ENCODE measurements at regions not wholly inside any gene's neighbourhood (a gene's known extent, or its start where the extent isn't known, plus 50 kb on each side); places are given as distances from the start of the nearest gene placed in this dataset.

DNA sequence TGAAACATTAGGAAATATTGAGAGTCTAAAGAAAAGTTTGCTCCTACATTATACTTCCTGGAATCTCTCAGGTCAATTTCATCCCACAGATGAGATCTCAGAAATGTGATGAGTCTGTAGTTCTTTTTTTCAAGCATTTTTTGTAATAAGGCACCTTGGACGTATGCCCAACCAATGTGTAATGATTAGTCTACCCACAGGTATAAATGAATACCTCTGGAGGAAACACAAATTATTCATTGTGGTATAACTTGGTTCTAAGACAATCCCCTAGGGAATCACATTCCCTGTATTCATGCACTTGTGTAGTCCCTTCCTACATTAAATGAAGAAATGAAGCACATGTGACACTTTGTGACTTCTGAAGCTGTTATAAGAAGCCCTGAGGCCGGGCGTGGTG, 596.2 kb upstream of the UBE2E2 start (continued):
- TF ChIP-seq TEAD2 (CRISPR knock-in tag; IDR thresholded peaks at IDR 0.05) (no peak), ZNF749 (CRISPR knock-in tag; IDR thresholded peaks at IDR 0.05; ENCODE audit: borderline replicate concordance) (no peak), U2AF2 (IDR thresholded peaks at IDR 0.05; ENCODE audit: low read depth, low read length) (no peak), NCOA5 (CRISPR knock-in tag; IDR thresholded peaks at IDR 0.05) (no peak)

DNA sequence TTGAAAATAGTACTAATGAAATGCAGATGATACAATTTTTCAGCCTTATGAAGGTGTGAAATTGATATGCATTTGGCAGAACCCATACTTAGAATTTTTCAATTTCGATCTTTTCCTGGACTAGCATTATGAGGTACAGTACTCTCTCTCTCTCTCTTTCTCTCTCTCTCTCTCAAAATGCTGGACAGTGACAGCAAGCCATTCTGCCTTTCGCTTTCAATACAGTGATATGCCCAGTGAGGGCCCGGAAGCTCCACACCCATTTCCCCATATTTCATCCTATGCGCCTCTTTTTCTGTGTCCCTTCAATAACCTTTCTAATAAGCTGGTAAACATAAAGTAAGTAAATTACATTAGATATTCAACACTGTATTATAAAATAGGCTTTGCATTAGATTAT, 595.0 kb upstream of the UBE2E2 start:
- in situ Hi-C loops (cut with HindIII; ENCODE audit: extremely low pct_ligation_motif_present, low pct_unique_long_range_greater_than_20kb): no loop called here
- DNase-seq (ENCODE audit: low spot score) (no peak), FAIRE-seq (no peak), ATAC-seq (no peak)
- H3K27ac ChIP-seq (ENCODE audit: extremely low read length, insufficient read depth, low read length): no peak overlapping the region
- no peak for TF ChIP-seq SMAD3 (CRISPR knock-in tag; IDR thresholded peaks at IDR 0.05)
- TF ChIP-seq ARNTL (CRISPR knock-in tag; IDR thresholded peaks at IDR 0.05): no peak
- TF ChIP-seq ZSCAN12 (CRISPR knock-in tag; IDR thresholded peaks at IDR 0.05): no peak
- TF ChIP-seq, protein P1, sequence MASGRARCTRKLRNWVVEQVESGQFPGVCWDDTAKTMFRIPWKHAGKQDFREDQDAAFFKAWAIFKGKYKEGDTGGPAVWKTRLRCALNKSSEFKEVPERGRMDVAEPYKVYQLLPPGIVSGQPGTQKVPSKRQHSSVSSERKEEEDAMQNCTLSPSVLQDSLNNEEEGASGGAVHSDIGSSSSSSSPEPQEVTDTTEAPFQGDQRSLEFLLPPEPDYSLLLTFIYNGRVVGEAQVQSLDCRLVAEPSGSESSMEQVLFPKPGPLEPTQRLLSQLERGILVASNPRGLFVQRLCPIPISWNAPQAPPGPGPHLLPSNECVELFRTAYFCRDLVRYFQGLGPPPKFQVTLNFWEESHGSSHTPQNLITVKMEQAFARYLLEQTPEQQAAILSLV (CRISPR knock-in tag; IDR thresholded peaks at IDR 0.05; ENCODE audit: borderline replicate concordance): no peak
- TF ChIP-seq ZNF607 (CRISPR knock-in tag; IDR thresholded peaks at IDR 0.05; ENCODE audit: borderline replicate concordance): no peak
- no peak for TF ChIP-seq ETV5 (CRISPR knock-in tag; IDR thresholded peaks at IDR 0.05; ENCODE audit: borderline replicate concordance)
- peaks cover 13% of the 10 kb centered on the region for H3K4me1 ChIP-seq (ENCODE audit: insufficient read depth, low read length)
- no peak overlapping the region for H3K4me2 ChIP-seq (ENCODE audit: low read depth, low read length)
- ChIA-PET POLR2A (no interaction called here), CTCF (ENCODE audit: low intra/inter-chr PET ratio, low total read pairs) (no interaction called here)
- H3K9me3 ChIP-seq (ENCODE audit: low read length): no peaks in the 10 kb centered on the region
- no peaks in the 10 kb centered on the region for H3K27me3 ChIP-seq (ENCODE audit: control insufficient read depth in 1 of 2, insufficient read depth in 2 of 2, low read length in 2 of 2)
- no peak overlapping the region for H3K4me3 ChIP-seq (replicated peaks in 1 of 3; ENCODE audit: insufficient read depth in 1 of 3, low read depth in 2 of 3, low read length in 3 of 3)
- H3K36me3 ChIP-seq (replicated peaks in 1 of 2; ENCODE audit: control insufficient read depth in 1 of 2, insufficient read depth in 2 of 2, low read length in 2 of 2): no peaks in the 10 kb centered on the region
- H3K9ac ChIP-seq (ENCODE audit: insufficient read depth, low read depth, low read length): no peak overlapping the region
- H2AFZ ChIP-seq (ENCODE audit: low read length): no peak overlapping the region
- H4K20me1 ChIP-seq (ENCODE audit: insufficient read depth, low read length): no peaks in the 10 kb centered on the region
- H3K79me2 ChIP-seq (ENCODE audit: insufficient read depth, low read length): no peaks in the 10 kb centered on the region
- intact Hi-C loops (cut with micrococcal nuclease; ENCODE audit: unreplicated experiment): no loop called here
- no TSS peak for BruUV-seq (replicated peaks)
- 39% methylated on average over 4 of the region's 4 CpGs for WGBS (ENCODE audit: low lambda C conversion rate)

Measured in HepG2 (cell line).